ENCODE measurements at regions not wholly inside any gene's neighbourhood (a gene's known extent, or its start where the extent isn't known, plus 50 kb on each side); places are given as distances from the start of the nearest gene placed in this dataset.

GRCh38 chr2:222133897-222134296 lies 164.9 kb downstream of the PAX3 start:
- TF ChIP-seq EZH2 (IDR thresholded peaks at IDR 0.05; ENCODE audit: insufficient read depth, poor library complexity, severe bottlenecking) (no peak), EZH2phosphoT487 (IDR thresholded peaks at IDR 0.05; ENCODE audit: insufficient read depth, low read depth) (no peak)
